SK-N-SH (cell line): ENCODE measurements at regions not wholly inside any gene's neighbourhood (a gene's known extent, or its start where the extent isn't known, plus 50 kb on each side); places are given as distances from the start of the nearest gene placed in this dataset.

Experiments
- CTCF ChIA-PET: fragments of 300-600, 350-600 bp; formaldehyde crosslinking; extraction: SDS; loops from one replicate; lab custom pipeline; 2021; lab: Yijun Ruan, JAX
- POLR2A ChIA-PET: fragments of 350-600 bp; sonication (Branson Sonifier 250); formaldehyde crosslinking; extraction: SDS; loops from one replicate; lab custom pipeline; 2020; ENCODE audit warnings: antibody characterized with exemption, inconsistent platforms; lab: Yijun Ruan, JAX
- DNase-seq: peaks from one replicate; pipeline ENCODE4 v3.0.0; 2012
- H2AFZ ChIP-seq: fragments of 200-600 bp; sonication (generic); 2 replicates; pipeline ENCODE4 v1.8.1; 2016; ENCODE audit warnings: antibody characterized with exemption, mild to moderate bottlenecking, low read depth
- H3F3A ChIP-seq: fragments of 200-600 bp; sonication (generic); replicated peaks from 2 replicates; pipeline ENCODE3; 2016; ENCODE audit warnings: antibody characterized with exemption, mild to moderate bottlenecking; ENCODE audit not compliant: insufficient read depth
- H3K27ac ChIP-seq, 2 experiments: fragments of 200-500 bp in 1 of 2; fragments of 200-600 bp in 1 of 2; sonication (Bioruptor generic) in 1 of 2; sonication (generic), shearing (Covaris generic) in 1 of 2; 2 replicates each; pipeline versions ENCODE4 v1.5.1 to v1.6.1; 2014 to 2016; ENCODE audit warnings: low read depth in 2 of 2, inconsistent platforms in 1 of 2, low read length in 1 of 2, mild to moderate bottlenecking in 1 of 2, mixed read lengths in 1 of 2
- H3K27me3 ChIP-seq: fragments of 200-600 bp; sonication (generic), shearing (Covaris generic); 2 replicates; pipeline ENCODE4 v1.6.1; 2016; ENCODE audit warnings: mixed run types; ENCODE audit not compliant: insufficient read depth
- H3K36me3 ChIP-seq, 2 experiments: fragments of 200-500 bp in 1 of 2; fragments of 200-600 bp in 1 of 2; sonication (Bioruptor generic) in 1 of 2; sonication (generic) in 1 of 2; replicated peaks in 1 of 2; 2 replicates each; pipeline versions ENCODE3 to v1.5.1; 2014 to 2016; ENCODE audit warnings: low read length in 1 of 2, mild to moderate bottlenecking in 1 of 2; ENCODE audit not compliant: insufficient read depth in 2 of 2, control insufficient read depth in 1 of 2
- H3K4me1 ChIP-seq, 2 experiments: fragments of 200-500 bp in 1 of 2; fragments of 200-600 bp in 1 of 2; sonication (Bioruptor generic) in 1 of 2; sonication (generic), shearing (Covaris generic) in 1 of 2; 2 replicates each; pipeline versions ENCODE4 v1.5.1 to v1.6.1; 2014 to 2016; ENCODE audit warnings: low read depth in 1 of 2, low read length in 1 of 2, mixed run types in 1 of 2; ENCODE audit not compliant: insufficient read depth in 2 of 2, control insufficient read depth in 1 of 2
- H3K4me2 ChIP-seq: fragments of 200-600 bp; sonication (generic), shearing (Covaris generic); 2 replicates; pipeline ENCODE4 v1.6.1; 2017; ENCODE audit warnings: mixed run types
- H3K4me3 ChIP-seq, 2 experiments: fragments of 200-500 bp in 1 of 2; fragments of 200-600 bp in 1 of 2; sonication (Bioruptor generic) in 1 of 2; sonication (generic), shearing (Covaris generic) in 1 of 2; 2 replicates each; pipeline versions ENCODE4 v1.5.1 to v1.8.1; 2014 to 2016; ENCODE audit warnings: low read depth in 2 of 2, inconsistent platforms in 1 of 2, low read length in 1 of 2, mild to moderate bottlenecking in 1 of 2, mixed read lengths in 1 of 2, moderate library complexity in 1 of 2
- H3K79me2 ChIP-seq: fragments of 200-600 bp; sonication (generic); 2 replicates; pipeline ENCODE4 v1.8.1; 2017; ENCODE audit warnings: mild to moderate bottlenecking; ENCODE audit not compliant: insufficient read depth
- H3K9ac ChIP-seq: fragments of 200-600 bp; sonication (generic); 2 replicates; pipeline ENCODE4 v1.6.1; 2017; ENCODE audit warnings: mixed run types
- H3K9me2 ChIP-seq: fragments of 200-600 bp; sonication (generic); 2 replicates; pipeline ENCODE4 v1.6.1; 2017; ENCODE audit warnings: mixed run types
- H3K9me3 ChIP-seq: fragments of 200-600 bp; sonication (generic); 2 replicates; pipeline ENCODE4 v1.6.1; 2017; ENCODE audit warnings: mixed run types, mild to moderate bottlenecking, moderate library complexity
- H4K20me1 ChIP-seq: fragments of 200-600 bp; sonication (generic); 2 replicates; pipeline ENCODE4 v1.6.1; 2017; ENCODE audit warnings: mild to moderate bottlenecking, mixed run types; ENCODE audit not compliant: insufficient read depth
- CHD2 ChIP-seq: fragments of 150-350 bp; IDR thresholded peaks from 2 replicates; pipeline ENCODE4 v1.6.1; 2018; ENCODE audit warnings: low read length; ENCODE audit not compliant: partially characterized antibody
- ELF1 ChIP-seq: IDR thresholded peaks from 2 replicates; pipeline ENCODE4 v1.4.0; 2012
- FOXJ3 ChIP-seq: sonication (generic); formaldehyde crosslinking; IDR thresholded peaks from 2 replicates; pipeline ENCODE4 v1.5.1; 2020; ENCODE audit warnings: mild to moderate bottlenecking, missing genetic modification reagents
- GABPA ChIP-seq: IDR thresholded peaks from 2 replicates; pipeline ENCODE4 v1.4.0; 2012; ENCODE audit warnings: low read depth, mild to moderate bottlenecking
- MXI1 ChIP-seq: IDR thresholded peaks from 2 replicates; pipeline ENCODE4 v1.6.1; 2012; ENCODE audit warnings: mild to moderate bottlenecking, low read depth, low read length, improper control_type of control experiment
- RAD21 ChIP-seq: IDR thresholded peaks from 2 replicates; pipeline ENCODE4 v1.6.1; 2012; ENCODE audit warnings: mild to moderate bottlenecking, low read length
- SIN3A ChIP-seq: IDR thresholded peaks from 2 replicates; pipeline ENCODE4 v1.6.1; 2012; ENCODE audit warnings: low read depth, mild to moderate bottlenecking, low read length, moderate library complexity, borderline replicate concordance
- TAF1 ChIP-seq: IDR thresholded peaks from 2 replicates; pipeline ENCODE4 v1.6.1; 2012; ENCODE audit warnings: low read depth, mild to moderate bottlenecking, low read length, moderate library complexity, borderline replicate concordance
- WGBS: methylation state at CpG from one replicate; pipeline ENCODE4 v1.1.6; 2017; ENCODE audit warnings: low lambda C conversion rate; 5-methylcytosine and 5-hydroxymethylcytosine counted together
- TF ChIP-seq, protein P1 (sequence below): fragments of 200-600 bp; sonication (generic); IDR thresholded peaks from 2 replicates; pipeline ENCODE4 v1.6.1; 2017; ENCODE audit warnings: antibody characterized with exemption, mild to moderate bottlenecking, moderate library complexity
- TF ChIP-seq, protein P2 (sequence below): IDR thresholded peaks from 2 replicates; pipeline ENCODE4; 2012

DNA sequence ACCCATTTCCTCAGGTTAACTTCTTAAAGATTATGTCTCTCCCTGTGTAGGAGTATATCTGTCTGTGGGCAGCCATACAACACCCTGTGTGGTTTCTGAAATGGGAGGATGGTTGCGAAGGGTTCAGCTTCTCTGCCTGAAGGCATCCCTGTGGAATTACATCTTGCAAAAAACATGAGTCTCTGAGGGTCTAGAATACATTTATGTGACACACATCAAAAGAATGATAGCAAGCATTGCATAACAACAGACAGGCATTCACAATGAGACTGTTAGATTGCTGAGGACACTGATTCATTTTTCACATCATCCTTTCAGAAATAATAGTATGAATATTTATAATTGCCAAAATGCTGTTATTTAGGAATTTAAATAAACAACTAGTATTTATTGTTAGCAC is 670.9 kb downstream of the HTR1B start:
- H3K4me2 ChIP-seq: no peak overlapping the region
- TF ChIP-seq FOXJ3: no peak
- TF ChIP-seq, all 33 proteins: peak for 0
- no peaks in the 10 kb centered on the region for H3K79me2 ChIP-seq
- ChIA-PET CTCF (no interaction called here), POLR2A (no interaction called here)
- no peaks in the 10 kb centered on the region for H3K27me3 ChIP-seq
- H2AFZ ChIP-seq: no peak overlapping the region
- H3K9ac ChIP-seq: no peak overlapping the region
- H3K36me3 ChIP-seq: no peaks in the 10 kb centered on the region
- 7% methylated on average over 1 of the region's 1 CpG for WGBS
- no peaks in the 10 kb centered on the region for H3K9me2 ChIP-seq
- no peaks in the 10 kb centered on the region for H3K9me3 ChIP-seq
- no peaks in the 10 kb centered on the region for H3F3A ChIP-seq
- no peak for DNase-seq
- H3K27ac ChIP-seq: no peak overlapping the region
- no peaks in the 10 kb centered on the region for H3K4me1 ChIP-seq
- no peaks in the 10 kb centered on the region for H4K20me1 ChIP-seq
- no peak overlapping the region for H3K4me3 ChIP-seq

DNA sequence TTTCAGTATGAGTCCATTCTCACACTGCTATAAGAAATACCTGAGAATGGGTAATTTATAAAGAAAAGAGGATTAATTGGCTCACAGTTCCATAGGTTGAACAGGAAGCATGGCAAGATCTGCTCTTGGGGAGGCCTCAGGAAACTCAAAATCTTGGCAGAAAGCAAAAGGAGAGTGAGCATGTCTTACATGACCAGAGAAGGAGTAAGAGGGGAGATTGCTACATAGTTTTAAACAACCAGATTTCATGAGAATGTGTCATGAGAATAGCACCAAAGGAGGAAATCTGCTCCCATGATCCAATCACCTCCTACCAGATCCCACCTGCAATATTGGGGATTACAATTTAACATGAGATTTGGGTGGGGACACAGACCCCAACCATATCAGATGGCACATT is 672.4 kb downstream of the HTR1B start:
- H3K27ac ChIP-seq: no peak overlapping the region
- no peak overlapping the region for H3K9ac ChIP-seq
- ChIA-PET POLR2A (no interaction called here), CTCF (no interaction called here)
- no peaks in the 10 kb centered on the region for H4K20me1 ChIP-seq
- no peaks in the 10 kb centered on the region for H3K9me3 ChIP-seq
- H3K79me2 ChIP-seq: no peaks in the 10 kb centered on the region
- no peaks in the 10 kb centered on the region for H3K9me2 ChIP-seq
- H3K4me2 ChIP-seq: no peak overlapping the region
- H3K4me3 ChIP-seq: no peak overlapping the region
- no peak for TF ChIP-seq RAD21
- no peak for TF ChIP-seq SIN3A
- TF ChIP-seq, protein P1, sequence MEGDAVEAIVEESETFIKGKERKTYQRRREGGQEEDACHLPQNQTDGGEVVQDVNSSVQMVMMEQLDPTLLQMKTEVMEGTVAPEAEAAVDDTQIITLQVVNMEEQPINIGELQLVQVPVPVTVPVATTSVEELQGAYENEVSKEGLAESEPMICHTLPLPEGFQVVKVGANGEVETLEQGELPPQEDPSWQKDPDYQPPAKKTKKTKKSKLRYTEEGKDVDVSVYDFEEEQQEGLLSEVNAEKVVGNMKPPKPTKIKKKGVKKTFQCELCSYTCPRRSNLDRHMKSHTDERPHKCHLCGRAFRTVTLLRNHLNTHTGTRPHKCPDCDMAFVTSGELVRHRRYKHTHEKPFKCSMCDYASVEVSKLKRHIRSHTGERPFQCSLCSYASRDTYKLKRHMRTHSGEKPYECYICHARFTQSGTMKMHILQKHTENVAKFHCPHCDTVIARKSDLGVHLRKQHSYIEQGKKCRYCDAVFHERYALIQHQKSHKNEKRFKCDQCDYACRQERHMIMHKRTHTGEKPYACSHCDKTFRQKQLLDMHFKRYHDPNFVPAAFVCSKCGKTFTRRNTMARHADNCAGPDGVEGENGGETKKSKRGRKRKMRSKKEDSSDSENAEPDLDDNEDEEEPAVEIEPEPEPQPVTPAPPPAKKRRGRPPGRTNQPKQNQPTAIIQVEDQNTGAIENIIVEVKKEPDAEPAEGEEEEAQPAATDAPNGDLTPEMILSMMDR: no peak
- no peak for TF ChIP-seq CHD2
- TF ChIP-seq TAF1: no peak
- TF ChIP-seq, protein P2, sequence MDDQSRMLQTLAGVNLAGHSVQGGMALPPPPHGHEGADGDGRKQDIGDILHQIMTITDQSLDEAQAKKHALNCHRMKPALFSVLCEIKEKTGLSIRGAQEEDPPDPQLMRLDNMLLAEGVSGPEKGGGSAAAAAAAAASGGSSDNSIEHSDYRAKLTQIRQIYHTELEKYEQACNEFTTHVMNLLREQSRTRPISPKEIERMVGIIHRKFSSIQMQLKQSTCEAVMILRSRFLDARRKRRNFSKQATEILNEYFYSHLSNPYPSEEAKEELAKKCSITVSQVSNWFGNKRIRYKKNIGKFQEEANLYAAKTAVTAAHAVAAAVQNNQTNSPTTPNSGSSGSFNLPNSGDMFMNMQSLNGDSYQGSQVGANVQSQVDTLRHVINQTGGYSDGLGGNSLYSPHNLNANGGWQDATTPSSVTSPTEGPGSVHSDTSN: no peak
- no peak for TF ChIP-seq ELF1
- no peak for TF ChIP-seq MXI1
- no peak for TF ChIP-seq GABPA
- no peak overlapping the region for H2AFZ ChIP-seq
- no peaks in the 10 kb centered on the region for H3K36me3 ChIP-seq
- no peaks in the 10 kb centered on the region for H3F3A ChIP-seq
- no peak for DNase-seq
- no peaks in the 10 kb centered on the region for H3K4me1 ChIP-seq
- no peaks in the 10 kb centered on the region for H3K27me3 ChIP-seq
